Sigmoid colon (tissue), 6 donors: ENCODE measurements at regions not wholly inside any gene's neighbourhood (a gene's known extent, or its start where the extent isn't known, plus 50 kb on each side); places are given as distances from the start of the nearest gene placed in this dataset.

Source experiments
- DNase-seq: peaks from one replicate; pipeline ENCODE4 v3.0.0-alpha.2; 2019
- H3K27ac ChIP-seq, 4 donors: fragments of 200-600 bp; sonication (generic); one replicate each; pipeline ENCODE4 v1.5.1; 2016 to 2019; ENCODE audit warnings: mild to moderate bottlenecking in 1 of 4
- H3K27me3 ChIP-seq, 3 donors: fragments of 200-600 bp; sonication (generic); one replicate each; pipeline ENCODE4 v1.5.1; 2019; ENCODE audit warnings: mild to moderate bottlenecking in 1 of 3
- H3K36me3 ChIP-seq, 4 donors: fragments of 200-600 bp; sonication (generic); one replicate each; pipeline ENCODE4 v1.5.1; 2016 to 2019
- H3K4me1 ChIP-seq, 4 donors: fragments of 200-600 bp; sonication (generic); one replicate each; pipeline ENCODE4 v1.5.1; 2017 to 2019
- H3K4me3 ChIP-seq, 4 donors: fragments of 200-600 bp; sonication (generic); one replicate each; pipeline ENCODE4 v1.5.1; 2017 to 2019; ENCODE audit warnings: mild to moderate bottlenecking in 2 of 4, moderate library complexity in 1 of 4
- H3K9me3 ChIP-seq, 4 donors: fragments of 200-600 bp in 3 of 4; sonication (generic) in 3 of 4; one replicate each; pipeline versions ENCODE4 v1.5.1 to v1.6.1; 2013 to 2019
- CTCF ChIP-seq, 4 experiments: fragments of 450-650 bp in 3 of 4; fragments of 200-600 bp in 1 of 4; IDR thresholded peaks; one replicate each; pipeline ENCODE4 v1.5.1; 2016 to 2019; ENCODE audit warnings: antibody characterized with exemption in 4 of 4, mild to moderate bottlenecking in 3 of 4, moderate library complexity in 2 of 4
- EP300 ChIP-seq, 4 donors: sonication (generic); formaldehyde crosslinking; IDR thresholded peaks; one replicate each; pipeline ENCODE4 v1.6.1; 2017; ENCODE audit warnings: antibody characterized with exemption in 4 of 4
- POLR2A ChIP-seq, 2 donors: fragments of 450-650 bp; IDR thresholded peaks; one replicate each; pipeline ENCODE4 v1.6.1; 2016; ENCODE audit warnings: antibody characterized with exemption in 2 of 2, mild to moderate bottlenecking in 2 of 2, moderate library complexity in 2 of 2
- POLR2AphosphoS5 ChIP-seq, 4 donors: sonication (generic); formaldehyde crosslinking; IDR thresholded peaks; one replicate each; pipeline ENCODE4 v1.6.1; 2017; ENCODE audit warnings: antibody characterized with exemption in 4 of 4
- WGBS, 2 donors: extraction: QIAGEN DNeasy Blood & Tissue Kit; methylation state at CpG; one replicate each; pipeline ENCODE4 v1.1.7; 2013; 5-methylcytosine and 5-hydroxymethylcytosine counted together
- intact Hi-C: fragments of 100-400 bp; cut with DNase I; formaldehyde crosslinking; loops from one replicate; pipeline ENCODE4 v1.15.1; 2023
- small RNA-seq, 3 donors: library from RNA; depleted of rRNA; stranded (forward); fragments of <200 nt; gene quantifications; one replicate each; pipeline ENCODE3, GENCODE V24; 2016
- donor health status: healthy with polysubstance abuse.
- donor health status: healthy.

DNA sequence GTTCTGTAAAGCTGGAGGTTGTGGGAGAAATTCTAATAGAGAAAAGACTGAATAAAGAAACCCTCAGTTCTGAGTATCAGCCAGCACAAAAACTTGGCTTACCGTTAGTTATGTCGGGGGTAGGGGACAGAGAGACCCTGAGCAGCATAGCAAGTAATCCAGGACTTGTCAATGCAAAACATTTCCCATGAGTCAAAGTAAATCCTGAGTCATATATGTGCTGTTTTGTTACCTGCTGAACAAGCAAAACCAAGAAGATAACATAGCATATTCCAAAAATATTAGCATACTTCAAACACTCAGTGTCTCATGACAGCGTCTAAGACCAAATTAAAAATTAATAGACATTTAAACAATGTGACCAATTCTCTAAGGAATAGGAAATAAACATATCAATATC, 75.1 kb upstream of the LUZP2 start:
- Histone ChIP-seq H3K4me1 (no peaks in the 10 kb centered on the region), H3K27me3 (no peaks in the 10 kb centered on the region), H3K36me3 (no peaks in the 10 kb centered on the region), H3K9me3 (no peaks in the 10 kb centered on the region), H3K27ac (no peak overlapping the region), H3K4me3 (no peak overlapping the region)
- WGBS, 2 donors = 90 to 91% methylated on average over 3 of the region's 3 CpGs
- intact Hi-C loops = no loop called here
- DNase-seq = no peak
- TF ChIP-seq POLR2A (IDR thresholded peaks at IDR 0.05) = no peak
- no peak for TF ChIP-seq POLR2AphosphoS5 (IDR thresholded peaks at IDR 0.05)
- no peak for TF ChIP-seq CTCF (IDR thresholded peaks at IDR 0.05)
- no peak for TF ChIP-seq EP300 (IDR thresholded peaks at IDR 0.05)

DNA sequence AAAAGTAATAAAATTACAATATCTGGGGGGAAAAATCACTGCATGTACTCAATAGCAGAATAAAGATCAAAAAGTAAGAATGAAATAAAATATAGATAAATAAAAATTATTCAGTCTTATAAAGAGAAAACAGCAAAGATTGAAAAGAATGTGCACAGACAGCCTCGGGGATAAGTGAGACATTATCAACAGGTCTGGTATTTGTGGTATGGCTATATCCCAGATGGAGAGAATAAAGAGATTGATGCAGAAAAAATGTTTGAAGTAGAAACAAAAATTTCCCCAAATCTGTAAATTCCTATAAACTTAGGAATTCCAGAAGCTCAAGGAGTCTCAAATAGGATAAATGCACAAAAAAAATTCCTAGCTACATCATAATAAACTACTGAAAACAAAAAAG, 74.5 kb upstream of the LUZP2 start:
- intact Hi-C loops = no loop called here
- H3K27me3 ChIP-seq = no peaks in the 10 kb centered on the region
- DNase-seq = no peak
- no peak overlapping the region for H3K4me3 ChIP-seq
- H3K36me3 ChIP-seq = no peaks in the 10 kb centered on the region
- WGBS, 2 donors = 69 to 71% methylated on average over 1 of the region's 1 CpG
- TF ChIP-seq CTCF (IDR thresholded peaks at IDR 0.05) (no peak), POLR2AphosphoS5 (IDR thresholded peaks at IDR 0.05) (no peak), EP300 (IDR thresholded peaks at IDR 0.05) (no peak), POLR2A (IDR thresholded peaks at IDR 0.05) (no peak)
- no peak overlapping the region for H3K27ac ChIP-seq
- H3K4me1 ChIP-seq = no peaks in the 10 kb centered on the region
- no peaks in the 10 kb centered on the region for H3K9me3 ChIP-seq

- intact Hi-C loops = no loop called here
- H3K9me3 ChIP-seq = no peaks in the 10 kb centered on the region
- no peak overlapping the region for H3K4me3 ChIP-seq
- H3K36me3 ChIP-seq = no peaks in the 10 kb centered on the region
- H3K27ac ChIP-seq = no peak overlapping the region
- DNase-seq = no peak
- TF ChIP-seq EP300 (IDR thresholded peaks at IDR 0.05) (no peak), POLR2A (IDR thresholded peaks at IDR 0.05) (no peak), POLR2AphosphoS5 (IDR thresholded peaks at IDR 0.05) (no peak), CTCF (IDR thresholded peaks at IDR 0.05) (no peak)
- no peaks in the 10 kb centered on the region for H3K4me1 ChIP-seq
- no peaks in the 10 kb centered on the region for H3K27me3 ChIP-seq
- 64 to 79% methylated on average over 4 of the region's 4 CpGs for WGBS, 2 donors
Measured at GRCh38 chr11:24437123-24437522, 59.7 kb upstream of the LUZP2 start.

Small RNA genes lying in the stretch of these regions (small RNA-seq; reads per million reads assigned to genes)
- 0 reads per million in 3 donors for gene AC100767.1
- 0 reads per million in 3 donors for gene MIR8054
- gene RNU6-783P = 0 to 0.06 (median 0) reads per million in 3 donors
